ENCODE measurements at regions not wholly inside any gene's neighbourhood (a gene's known extent, or its start where the extent isn't known, plus 50 kb on each side); places are given as distances from the start of the nearest gene placed in this dataset.
"Not testable (repeated sequence)": the region's sequence is repeated elsewhere in the genome, so short reads cannot be mapped to it uniquely, and the experiment has no call there.

- no peak for DNase-seq
- intact Hi-C loops (cut with DNase I), result no loop called here
Measured at GRCh38 chr16:79856581-79856980, 256.0 kb upstream of the MAF start.

- DNase-seq, result no peak
- intact Hi-C loops (cut with DNase I), result no loop called here
Measured at GRCh38 chr16:79850348-79850747, 249.8 kb upstream of the MAF start.

GRCh38 chr16:79849119-79849518 lies 248.6 kb upstream of the MAF start:
- DNase-seq, result peak in 1 of 10 donors; percentile 84
- intact Hi-C loops (cut with DNase I), result no loop called here

- intact Hi-C loops (cut with DNase I), result no loop called here
- DNase-seq, result no peak
Measured at GRCh38 chr16:79848719-79849118, 248.2 kb upstream of the MAF start.

- intact Hi-C loops (cut with DNase I), result no loop called here
- no peak for DNase-seq
Measured at GRCh38 chr16:79847569-79847968, 247.0 kb upstream of the MAF start.

GRCh38 chr16:79847101-79847500 lies 246.6 kb upstream of the MAF start:
- intact Hi-C loops (cut with DNase I), result no loop called here
- no peak for DNase-seq

GRCh38 chr16:79845734-79846135 lies 245.2 kb upstream of the MAF start:
- no peak for DNase-seq
- intact Hi-C loops (cut with DNase I), result no loop called here

- intact Hi-C loops (cut with DNase I), result no loop called here
- no peak for DNase-seq
Measured at GRCh38 chr16:79845033-79845733, 244.6 kb upstream of the MAF start.

- DNase-seq, result no peak
- intact Hi-C loops (cut with DNase I), result no loop called here
Measured at GRCh38 chr16:79844603-79845002, 244.1 kb upstream of the MAF start.

- no peak for DNase-seq
- intact Hi-C loops (cut with DNase I), result no loop called here
Measured at GRCh38 chr16:79843631-79844043, 243.1 kb upstream of the MAF start.

GRCh38 chr16:79843145-79843544 lies 242.6 kb upstream of the MAF start:
- DNase-seq, result no peak
- intact Hi-C loops (cut with DNase I), result no loop called here

GRCh38 chr16:79842197-79842596 lies 241.7 kb upstream of the MAF start:
- intact Hi-C loops (cut with DNase I), result no loop called here

GRCh38 chr16:79839466-79840341 lies 239.2 kb upstream of the MAF start:
- no peak for DNase-seq
- intact Hi-C loops (cut with DNase I), result no loop called here

More at GRCh38 chr16:79842197-79842596, 241.7 kb upstream of the MAF start:
- DNase-seq, result no peak

- intact Hi-C loops (cut with DNase I), result no loop called here
- DNase-seq, result no peak
Measured at GRCh38 chr16:79838496-79839259, 238.1 kb upstream of the MAF start.

GRCh38 chr16:79836144-79836543 lies 235.6 kb upstream of the MAF start:
- intact Hi-C loops (cut with DNase I), result no loop called here
- DNase-seq, result no peak

GRCh38 chr16:79835194-79835593 lies 234.7 kb upstream of the MAF start:
- DNase-seq, result no peak
- intact Hi-C loops (cut with DNase I), result no loop called here

GRCh38 chr16:79834720-79835119 lies 234.2 kb upstream of the MAF start:
- intact Hi-C loops (cut with DNase I), result no loop called here
- no peak for DNase-seq

GRCh38 chr16:79834003-79834402 lies 233.5 kb upstream of the MAF start:
- intact Hi-C loops (cut with DNase I); DNase-seq: not testable (repeated sequence)

- no peak for DNase-seq
- intact Hi-C loops (cut with DNase I), result no loop called here
Measured at GRCh38 chr16:79833559-79833958, 233.0 kb upstream of the MAF start.

GRCh38 chr16:79826732-79827475 lies 226.4 kb upstream of the MAF start:
- intact Hi-C loops (cut with DNase I), result no loop called here
- no peak for DNase-seq

Measured in posterior cingulate gyrus (tissue), 11 donors.